ENCODE measurements at regions not wholly inside any gene's neighbourhood (a gene's known extent, or its start where the extent isn't known, plus 50 kb on each side); places are given as distances from the start of the nearest gene placed in this dataset.
A peak's percentile ranks its signal among the peaks of the same experiment; 100 is the strongest.
"Not testable (repeated sequence)": the region's sequence is repeated elsewhere in the genome, so short reads cannot be mapped to it uniquely, and the experiment has no call there.

DNA sequence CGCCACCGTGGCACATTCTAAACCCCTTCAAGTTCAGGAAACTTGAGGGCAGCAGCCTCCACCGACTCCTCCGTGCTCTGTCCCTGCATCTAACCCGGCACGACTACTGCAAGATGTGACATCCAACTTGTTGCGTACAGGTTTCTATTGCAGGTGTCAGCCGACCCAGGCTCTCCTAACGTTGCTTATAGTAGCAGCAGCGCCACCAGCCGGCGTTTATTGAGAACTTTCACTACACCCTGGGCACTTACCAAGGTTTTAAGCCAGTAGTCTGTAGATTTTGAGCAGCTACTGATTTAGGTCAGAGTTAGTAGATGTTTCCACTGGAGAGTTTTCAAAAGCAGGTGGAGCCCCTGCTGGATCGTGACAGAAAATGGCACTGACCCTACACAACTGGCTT is 200.6 kb upstream of the PRKX start:
- not testable (repeated sequence) for H3K36me3 ChIP-seq (replicated peaks; ENCODE audit: low read depth, low read length); H3K27ac ChIP-seq (ENCODE audit: low read length); H3K9ac ChIP-seq (ENCODE audit: low read length); H3K4me1 ChIP-seq (ENCODE audit: low read length); H3K4me3 ChIP-seq (ENCODE audit: low read length); H3K9me3 ChIP-seq (ENCODE audit: insufficient read depth, low read length); H4K20me1 ChIP-seq (ENCODE audit: insufficient read depth, low read length); H3K79me2 ChIP-seq (ENCODE audit: low read length); H3K4me2 ChIP-seq (ENCODE audit: low read length); H3K27me3 ChIP-seq (ENCODE audit: low read depth, low read length); H2AFZ ChIP-seq (ENCODE audit: low read depth, low read length)

DNA sequence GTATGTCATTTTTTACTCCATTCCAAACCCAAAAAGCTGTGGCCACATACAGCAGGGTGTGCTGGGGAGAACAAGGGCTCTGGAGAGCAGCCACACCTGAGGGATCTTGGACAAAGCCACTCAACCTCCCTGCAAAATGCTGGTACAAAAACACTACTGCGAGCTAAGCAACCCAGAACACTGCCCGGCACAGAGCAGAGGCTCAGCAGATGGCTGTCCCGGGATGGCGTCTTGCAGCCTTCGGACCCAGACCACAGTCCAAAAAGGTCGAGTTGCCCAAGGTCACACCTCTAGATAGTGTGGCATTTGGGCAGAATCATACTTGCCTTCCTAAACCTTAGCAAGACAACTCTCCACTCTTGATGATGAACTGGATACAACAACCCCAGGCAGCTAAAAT is 197.6 kb upstream of the PRKX start:
- H3K27me3 ChIP-seq (ENCODE audit: low read depth, low read length); H3K4me1 ChIP-seq (ENCODE audit: low read length); H2AFZ ChIP-seq (ENCODE audit: low read depth, low read length); H3K4me3 ChIP-seq (ENCODE audit: low read length); H3K79me2 ChIP-seq (ENCODE audit: low read length); H3K9me3 ChIP-seq (ENCODE audit: insufficient read depth, low read length); H4K20me1 ChIP-seq (ENCODE audit: insufficient read depth, low read length); H3K36me3 ChIP-seq (replicated peaks; ENCODE audit: low read depth, low read length); H3K27ac ChIP-seq (ENCODE audit: low read length); H3K9ac ChIP-seq (ENCODE audit: low read length); H3K4me2 ChIP-seq (ENCODE audit: low read length): not testable (repeated sequence)

GRCh38 chrX:3910611-3911010 is 197.2 kb upstream of the PRKX start:
- not testable (repeated sequence) for H3K79me2 ChIP-seq (ENCODE audit: low read length); H3K9me3 ChIP-seq (ENCODE audit: insufficient read depth, low read length); H2AFZ ChIP-seq (ENCODE audit: low read depth, low read length); H3K36me3 ChIP-seq (replicated peaks; ENCODE audit: low read depth, low read length); H3K4me1 ChIP-seq (ENCODE audit: low read length); H4K20me1 ChIP-seq (ENCODE audit: insufficient read depth, low read length); H3K9ac ChIP-seq (ENCODE audit: low read length); H3K27me3 ChIP-seq (ENCODE audit: low read depth, low read length); H3K4me3 ChIP-seq (ENCODE audit: low read length); H3K27ac ChIP-seq (ENCODE audit: low read length); H3K4me2 ChIP-seq (ENCODE audit: low read length)

GRCh38 chrX:3905522-3906258 is 192.2 kb upstream of the PRKX start:
- not testable (repeated sequence) for H3K27me3 ChIP-seq (ENCODE audit: low read depth, low read length); H3K9me3 ChIP-seq (ENCODE audit: insufficient read depth, low read length); H4K20me1 ChIP-seq (ENCODE audit: insufficient read depth, low read length); H3K4me1 ChIP-seq (ENCODE audit: low read length); H3K79me2 ChIP-seq (ENCODE audit: low read length); H3K4me3 ChIP-seq (ENCODE audit: low read length); H3K9ac ChIP-seq (ENCODE audit: low read length); H3K36me3 ChIP-seq (replicated peaks; ENCODE audit: low read depth, low read length); H2AFZ ChIP-seq (ENCODE audit: low read depth, low read length); H3K4me2 ChIP-seq (ENCODE audit: low read length); H3K27ac ChIP-seq (ENCODE audit: low read length)

GRCh38 chrX:3902222-3902621 is 188.8 kb upstream of the PRKX start:
- H3K9ac ChIP-seq (ENCODE audit: low read length); H3K79me2 ChIP-seq (ENCODE audit: low read length); H3K9me3 ChIP-seq (ENCODE audit: insufficient read depth, low read length); H3K4me3 ChIP-seq (ENCODE audit: low read length); H3K27ac ChIP-seq (ENCODE audit: low read length); H4K20me1 ChIP-seq (ENCODE audit: insufficient read depth, low read length); H3K4me2 ChIP-seq (ENCODE audit: low read length); H3K27me3 ChIP-seq (ENCODE audit: low read depth, low read length); H3K4me1 ChIP-seq (ENCODE audit: low read length); H3K36me3 ChIP-seq (replicated peaks; ENCODE audit: low read depth, low read length); H2AFZ ChIP-seq (ENCODE audit: low read depth, low read length): not testable (repeated sequence)

GRCh38 chrX:3896755-3897154 is 183.3 kb upstream of the PRKX start:
- H3K27me3 ChIP-seq (ENCODE audit: low read depth, low read length); H3K4me2 ChIP-seq (ENCODE audit: low read length); H3K9me3 ChIP-seq (ENCODE audit: insufficient read depth, low read length); H3K36me3 ChIP-seq (replicated peaks; ENCODE audit: low read depth, low read length); H3K4me1 ChIP-seq (ENCODE audit: low read length); H3K4me3 ChIP-seq (ENCODE audit: low read length); H3K9ac ChIP-seq (ENCODE audit: low read length); H3K79me2 ChIP-seq (ENCODE audit: low read length); H4K20me1 ChIP-seq (ENCODE audit: insufficient read depth, low read length); H2AFZ ChIP-seq (ENCODE audit: low read depth, low read length); H3K27ac ChIP-seq (ENCODE audit: low read length): not testable (repeated sequence)

DNA sequence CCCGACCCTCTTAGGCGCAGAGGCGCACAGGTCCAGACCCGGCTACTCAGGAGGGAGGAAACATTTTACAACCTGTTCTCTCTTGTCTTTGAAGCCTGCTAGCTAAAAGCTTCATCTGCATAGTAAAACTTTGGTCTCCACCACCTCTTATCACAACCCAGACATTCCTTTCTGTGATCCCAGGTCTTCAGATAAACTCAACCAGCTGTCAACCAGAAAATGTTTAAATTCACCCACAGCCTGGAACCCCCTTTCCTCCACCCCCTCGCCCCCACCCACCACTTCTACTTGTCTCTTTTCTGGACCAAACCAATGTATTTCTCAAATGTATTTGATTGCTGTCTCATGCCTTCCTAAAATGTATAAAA is 169.1 kb upstream of the PRKX start:
- H3K4me1 ChIP-seq (ENCODE audit: low read length); H3K36me3 ChIP-seq (replicated peaks; ENCODE audit: low read depth, low read length); H3K9ac ChIP-seq (ENCODE audit: low read length); H3K79me2 ChIP-seq (ENCODE audit: low read length); H2AFZ ChIP-seq (ENCODE audit: low read depth, low read length); H4K20me1 ChIP-seq (ENCODE audit: insufficient read depth, low read length); H3K9me3 ChIP-seq (ENCODE audit: insufficient read depth, low read length); H3K27ac ChIP-seq (ENCODE audit: low read length); H3K27me3 ChIP-seq (ENCODE audit: low read depth, low read length): not testable (repeated sequence)
- H3K4me2 ChIP-seq (ENCODE audit: low read length): peak overlapping the region; percentile 54
- H3K4me3 ChIP-seq (ENCODE audit: low read length): peak overlapping the region; percentile 62

DNA sequence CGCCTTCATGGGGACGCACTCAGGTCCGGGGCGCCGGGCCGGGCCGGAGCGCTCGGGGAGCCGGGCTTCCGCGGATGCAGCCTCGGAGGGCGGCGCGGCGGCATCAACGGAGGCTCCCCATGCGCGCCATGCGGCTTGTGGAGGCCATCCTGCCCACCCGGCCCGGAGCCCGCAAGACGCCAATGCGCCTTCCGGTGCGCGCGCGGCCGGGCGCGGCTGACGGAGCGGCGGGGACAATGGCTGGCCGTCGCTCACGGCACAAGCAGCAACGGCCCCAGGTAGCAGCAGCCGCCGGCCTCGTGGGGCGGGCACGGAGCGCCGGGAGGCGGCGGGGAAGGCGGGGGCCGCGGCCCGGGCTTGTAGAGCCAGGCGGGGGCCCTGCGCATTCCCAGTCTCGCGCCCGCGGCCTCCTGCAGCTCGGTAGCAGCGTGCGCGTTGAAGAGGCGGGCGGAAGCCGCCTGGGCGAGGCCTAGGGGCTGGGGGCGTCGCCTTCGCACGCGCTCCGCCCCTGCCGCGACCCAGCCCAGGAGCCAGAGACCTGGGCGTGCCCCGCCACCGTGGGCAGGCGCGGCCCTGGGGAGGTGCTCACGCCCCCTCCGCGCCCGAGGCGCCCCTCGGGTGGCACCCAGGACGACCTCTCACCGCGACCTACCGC is 168.6 kb upstream of the PRKX start:
- H3K4me3 ChIP-seq (ENCODE audit: low read length): peak overlapping the region; percentile 62; the same call in 1 of the 2 replicates
- not testable (repeated sequence) for H3K4me2 ChIP-seq (ENCODE audit: low read length)

DNA sequence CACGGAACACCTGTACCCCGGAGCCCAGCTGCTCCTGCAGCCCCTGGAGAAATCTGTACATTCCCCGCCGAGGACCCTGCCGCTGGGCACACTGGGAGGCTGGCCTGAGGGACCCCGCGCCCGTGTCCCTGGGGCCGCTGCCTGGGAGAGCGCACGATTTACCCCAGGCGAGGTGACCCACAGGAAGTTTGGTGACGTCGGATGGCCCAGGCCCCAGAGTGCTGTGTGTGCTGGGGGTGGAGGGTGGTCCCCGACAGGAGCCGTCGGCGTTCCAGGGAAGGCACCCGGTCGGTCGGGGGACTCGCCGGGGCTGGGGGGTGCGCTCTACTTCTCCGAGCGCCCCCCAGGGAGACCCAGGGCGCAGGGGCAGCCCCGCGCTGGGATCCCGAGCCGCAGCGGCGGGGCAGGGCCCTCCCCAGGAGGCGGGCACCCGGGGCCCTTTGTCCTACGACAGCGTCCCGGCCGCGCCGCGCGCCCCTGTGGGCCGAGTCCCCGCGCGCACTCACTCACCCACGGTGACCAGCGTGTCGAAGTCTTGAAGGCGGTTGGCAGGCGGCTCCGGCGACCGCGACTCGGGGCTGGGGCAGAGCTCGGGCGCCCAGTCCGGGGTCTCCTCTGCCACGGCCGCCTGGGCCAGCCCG is 167.9 kb upstream of the PRKX start:
- not testable (repeated sequence) for H3K9me3 ChIP-seq (ENCODE audit: insufficient read depth, low read length); H4K20me1 ChIP-seq (ENCODE audit: insufficient read depth, low read length); H3K4me2 ChIP-seq (ENCODE audit: low read length); H3K36me3 ChIP-seq (replicated peaks; ENCODE audit: low read depth, low read length); H3K4me1 ChIP-seq (ENCODE audit: low read length); H3K27me3 ChIP-seq (ENCODE audit: low read depth, low read length); H3K27ac ChIP-seq (ENCODE audit: low read length); H3K79me2 ChIP-seq (ENCODE audit: low read length); H3K4me3 ChIP-seq (ENCODE audit: low read length); H2AFZ ChIP-seq (ENCODE audit: low read depth, low read length); H3K9ac ChIP-seq (ENCODE audit: low read length)

More for the DNA sequence above, 168.6 kb upstream of the PRKX start:
- H3K27ac ChIP-seq (ENCODE audit: low read length); H3K9ac ChIP-seq (ENCODE audit: low read length); H2AFZ ChIP-seq (ENCODE audit: low read depth, low read length); H3K27me3 ChIP-seq (ENCODE audit: low read depth, low read length); H3K79me2 ChIP-seq (ENCODE audit: low read length); H4K20me1 ChIP-seq (ENCODE audit: insufficient read depth, low read length); H3K9me3 ChIP-seq (ENCODE audit: insufficient read depth, low read length); H3K36me3 ChIP-seq (replicated peaks; ENCODE audit: low read depth, low read length); H3K4me1 ChIP-seq (ENCODE audit: low read length): not testable (repeated sequence)

Data from OCI-LY3 (cell line).